Lower leg skin (tissue), 3 donors: ENCODE measurements at regions not wholly inside any gene's neighbourhood (a gene's known extent, or its start where the extent isn't known, plus 50 kb on each side); places are given as distances from the start of the nearest gene placed in this dataset.

Experiments used
- POLR2A ChIP-seq, 2 donors: fragments of 450-650 bp; IDR thresholded peaks; one replicate each; pipeline ENCODE4 v1.6.1; 2016 to 2017; ENCODE audit warnings: antibody characterized with exemption in 2 of 2, mild to moderate bottlenecking in 1 of 2, moderate library complexity in 1 of 2
- TF ChIP-seq, protein P1 (sequence below), 3 donors: fragments of 450-650 bp; IDR thresholded peaks; one replicate each; pipeline ENCODE4 v1.5.1; 2016; ENCODE audit warnings: antibody characterized with exemption in 3 of 3, mild to moderate bottlenecking in 3 of 3, moderate library complexity in 2 of 3

DNA sequence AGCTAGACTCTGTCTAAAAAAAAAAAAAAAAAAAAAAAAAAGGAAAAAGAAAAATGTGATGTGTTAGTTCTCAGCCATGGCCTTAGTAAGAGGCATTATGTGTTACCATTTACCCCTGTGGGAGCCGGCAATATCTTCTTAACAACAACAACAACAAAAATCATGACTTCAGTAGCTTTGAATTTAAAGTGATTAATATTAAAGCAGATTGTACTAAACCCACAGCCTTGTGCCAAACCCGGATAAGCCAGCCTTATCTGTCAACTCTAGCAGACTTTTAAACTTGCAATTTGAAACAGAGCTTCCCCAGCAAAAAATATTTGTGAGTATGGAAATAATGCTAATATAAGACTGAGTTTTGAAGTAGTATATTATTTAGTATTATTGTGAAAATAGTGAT is 462.1 kb upstream of the GNPDA2 start:
- TF ChIP-seq, protein P1, sequence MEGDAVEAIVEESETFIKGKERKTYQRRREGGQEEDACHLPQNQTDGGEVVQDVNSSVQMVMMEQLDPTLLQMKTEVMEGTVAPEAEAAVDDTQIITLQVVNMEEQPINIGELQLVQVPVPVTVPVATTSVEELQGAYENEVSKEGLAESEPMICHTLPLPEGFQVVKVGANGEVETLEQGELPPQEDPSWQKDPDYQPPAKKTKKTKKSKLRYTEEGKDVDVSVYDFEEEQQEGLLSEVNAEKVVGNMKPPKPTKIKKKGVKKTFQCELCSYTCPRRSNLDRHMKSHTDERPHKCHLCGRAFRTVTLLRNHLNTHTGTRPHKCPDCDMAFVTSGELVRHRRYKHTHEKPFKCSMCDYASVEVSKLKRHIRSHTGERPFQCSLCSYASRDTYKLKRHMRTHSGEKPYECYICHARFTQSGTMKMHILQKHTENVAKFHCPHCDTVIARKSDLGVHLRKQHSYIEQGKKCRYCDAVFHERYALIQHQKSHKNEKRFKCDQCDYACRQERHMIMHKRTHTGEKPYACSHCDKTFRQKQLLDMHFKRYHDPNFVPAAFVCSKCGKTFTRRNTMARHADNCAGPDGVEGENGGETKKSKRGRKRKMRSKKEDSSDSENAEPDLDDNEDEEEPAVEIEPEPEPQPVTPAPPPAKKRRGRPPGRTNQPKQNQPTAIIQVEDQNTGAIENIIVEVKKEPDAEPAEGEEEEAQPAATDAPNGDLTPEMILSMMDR (IDR thresholded peaks at IDR 0.05) = no peak
- no peak for TF ChIP-seq POLR2A (IDR thresholded peaks at IDR 0.05)
